K562 (cell line): ENCODE measurements at regions not wholly inside any gene's neighbourhood (a gene's known extent, or its start where the extent isn't known, plus 50 kb on each side); places are given as distances from the start of the nearest gene placed in this dataset.

Source experiments
- ATAC-seq: fragments of 200-7000 bp; cut with Tn5 transposase; 3 replicates; pipeline ENCODE4 v1.9.1; 2020; ENCODE audit warnings: moderate library complexity
- BruUV-seq: library from RNA; stranded (reverse); fragments of 400-500 nt; replicated peaks from 2 replicates; lab custom pipeline; 2021; lab: Mats Ljungman, UMichigan
- CTCF ChIA-PET: fragments of 300-600 bp; formaldehyde crosslinking; extraction: SDS; loops from one replicate; lab custom pipeline; 2021; ENCODE audit warnings: low intra/inter-chr PET ratio; lab: Yijun Ruan, JAX
- POLR2A ChIA-PET: fragments of 300-600, 350-650 bp; sonication (Branson Sonifier 250); formaldehyde crosslinking; extraction: SDS; loops from one replicate; lab custom pipeline; 2021; ENCODE audit warnings: antibody characterized with exemption, inconsistent platforms; lab: Yijun Ruan, JAX
- DNase-seq, 4 experiments: peaks; one replicate each; pipeline versions ENCODE4 v3.0.0 to v3.0.0-alpha.2; 2011 to 2018; ENCODE audit warnings: low spot score in 3 of 4, mixed read lengths in 3 of 4; ENCODE audit errors: extremely low read depth in 1 of 4
- FAIRE-seq: peaks from 2 replicates; lab custom pipeline; 2011; peaks lifted over from hg19 to GRCh38; lab: Jason Lieb, UNC
- H2AFZ ChIP-seq: 2 replicates; pipeline ENCODE4 v1.6.0; 2011; ENCODE audit warnings: low read depth, low read length, control low read depth, inconsistent platforms
- H3K27ac ChIP-seq: fragments of 200-600 bp; 3 replicates; pipeline ENCODE4 v1.8.0; 2011; ENCODE audit warnings: low read depth, mild to moderate bottlenecking, control low read depth, inconsistent platforms, low read length, moderate library complexity, mixed read lengths; ENCODE audit errors: extremely low read depth
- H3K27me3 ChIP-seq, 2 experiments: fragments of 300-600 bp in 1 of 2; 2 replicates in 1 of 2; 3 replicates in 1 of 2; pipeline versions ENCODE4 v1.6.0 to v1.8.0; 2011; ENCODE audit warnings: inconsistent platforms in 2 of 2, low read length in 2 of 2, mild to moderate bottlenecking in 1 of 2, mixed read lengths in 1 of 2, moderate library complexity in 1 of 2; ENCODE audit not compliant: control insufficient read depth in 2 of 2, insufficient read depth in 2 of 2
- H3K36me3 ChIP-seq: fragments of 300-600 bp; 3 replicates; pipeline ENCODE4 v1.8.0; 2011; ENCODE audit warnings: mild to moderate bottlenecking, low read length, inconsistent platforms; ENCODE audit not compliant: control insufficient read depth, insufficient read depth
- H3K4me1 ChIP-seq, 2 experiments: fragments of 200-600 bp in 1 of 2; replicated peaks in 1 of 2; 2 replicates in 1 of 2; 3 replicates in 1 of 2; pipeline versions ENCODE4 v1.5.1 to v1.8.0; 2011; ENCODE audit warnings: inconsistent platforms in 2 of 2, low read length in 2 of 2, mild to moderate bottlenecking in 1 of 2, mixed read lengths in 1 of 2, moderate library complexity in 1 of 2; ENCODE audit not compliant: control insufficient read depth in 2 of 2, insufficient read depth in 2 of 2
- H3K4me2 ChIP-seq: 2 replicates; pipeline ENCODE4 v1.6.1; 2011; ENCODE audit warnings: low read length, control low read depth, inconsistent platforms, mixed read lengths; ENCODE audit not compliant: insufficient read depth
- H3K4me3 ChIP-seq: fragments of 200-600 bp; sonication (generic), shearing (Covaris generic); 2 replicates; pipeline ENCODE4 v1.5.1; 2016; ENCODE audit warnings: control low read depth, inconsistent platforms
- H3K79me2 ChIP-seq: fragments of 200-600 bp; 3 replicates; pipeline ENCODE4 v1.8.0; 2011; ENCODE audit warnings: low read length, inconsistent platforms; ENCODE audit not compliant: control insufficient read depth, insufficient read depth
- H3K9ac ChIP-seq, 2 experiments: 2 replicates each; pipeline versions ENCODE4 v1.6.0 to v1.6.1; 2011; ENCODE audit warnings: low read depth in 2 of 2, low read length in 2 of 2, control low read depth in 1 of 2, inconsistent platforms in 1 of 2, mild to moderate bottlenecking in 1 of 2, mixed read lengths in 1 of 2; ENCODE audit not compliant: insufficient read depth in 1 of 2
- H3K9me1 ChIP-seq: one replicate; pipeline ENCODE4 v1.6.0; 2011; ENCODE audit warnings: inconsistent platforms, mild to moderate bottlenecking, low read length, moderate library complexity; ENCODE audit not compliant: control insufficient read depth, insufficient read depth
- H3K9me3 ChIP-seq: replicated peaks from 2 replicates; pipeline ENCODE4 v1.5.1; 2011; ENCODE audit warnings: low read depth, low read length, inconsistent platforms; ENCODE audit not compliant: control insufficient read depth, insufficient read depth
- H4K20me1 ChIP-seq: replicated peaks from 2 replicates; pipeline ENCODE4 v1.6.1; 2011; ENCODE audit warnings: low read length, inconsistent platforms, mixed read lengths; ENCODE audit not compliant: control insufficient read depth, insufficient read depth
- ELF2 ChIP-seq: fragments of 250-450 bp; sonication (Bioruptor Pico); IDR thresholded peaks from 2 replicates; pipeline ENCODE4 v1.5.0; 2021; ENCODE audit warnings: mild to moderate bottlenecking
- EWSR1 ChIP-seq: fragments of 450-650 bp; IDR thresholded peaks from 2 replicates; pipeline ENCODE4 v1.6.1; 2018; ENCODE audit warnings: borderline replicate concordance, mild to moderate bottlenecking, low read depth, moderate library complexity; ENCODE audit not compliant: partially characterized antibody
- FOXM1 ChIP-seq, 2 experiments: fragments of 450-650 bp in 1 of 2; sonication (generic) in 1 of 2; formaldehyde crosslinking in 1 of 2; IDR thresholded peaks; 2 replicates each; pipeline versions ENCODE4 v1.6.1 to v1.9.0; 2017 to 2022; ENCODE audit warnings: low read depth in 2 of 2, mild to moderate bottlenecking in 2 of 2, missing genetic modification reagents in 1 of 2, moderate library complexity in 1 of 2
- LARP7 ChIP-seq: fragments of 450-650 bp; IDR thresholded peaks from 2 replicates; pipeline ENCODE4 v1.6.1; 2016
- SP2 ChIP-seq: IDR thresholded peaks from 2 replicates; pipeline ENCODE4 v1.6.1; 2011; ENCODE audit warnings: mild to moderate bottlenecking, low read depth, low read length, moderate library complexity; ENCODE audit not compliant: poor library complexity, severe bottlenecking; ENCODE audit errors: extremely low read depth
- ZNF146 ChIP-seq: IDR thresholded peaks from one replicate; pipeline ENCODE4 v1.6.1; 2018; ENCODE audit warnings: missing compliant biosample characterization; ENCODE audit not compliant: unreplicated experiment
- ZNF253 ChIP-seq: fragments of 250-450 bp; sonication (Bioruptor Pico); conservative IDR thresholded peaks from 2 replicates; pipeline ENCODE4 v1.6.1; 2021; ENCODE audit warnings: mild to moderate bottlenecking
- WGBS: fragments of 100-300 bp; shearing (Covaris generic); methylation state at CpG from one replicate; pipeline ENCODE4 v1.1.6; 2016; ENCODE audit warnings: low coverage, mixed read lengths; ENCODE audit not compliant: insufficient coverage; ENCODE audit errors: missing lambda C conversion rate; 5-methylcytosine and 5-hydroxymethylcytosine counted together
- in situ Hi-C: fragments of 300-500 bp; cut with MboI; formaldehyde crosslinking; loops from 4 replicates; pipeline ENCODE4 v1.15.0; 2018; ENCODE audit warnings: inconsistent platforms, mixed read lengths
- intact Hi-C: fragments of 100-400 bp; cut with micrococcal nuclease; formaldehyde crosslinking; loops from 2 replicates; pipeline ENCODE4 v1.14.2; 2022

GRCh38 chr9:107706701-107707427 is 217.3 kb upstream of the KLF4 start:
- ChIA-PET POLR2A (no interaction called here), CTCF (no interaction called here)
- no TSS peak for BruUV-seq
- Histone ChIP-seq H3K36me3 (no peaks in the 10 kb centered on the region), H4K20me1 (no peaks in the 10 kb centered on the region), H3K4me3 (no peak overlapping the region), H3K79me2 (no peaks in the 10 kb centered on the region), H3K27me3 (peaks cover 0 to 6% of the 10 kb centered on the region in 2 experiments; a peak in 3 of 5 replicates), H3K27ac (no peak overlapping the region), H3K9me3 (no peaks in the 10 kb centered on the region), H3K4me1 (peaks cover 0 to 22% of the 10 kb centered on the region in 2 experiments; a peak in 2 of 5 replicates), H3K9me1 (no peaks in the 10 kb centered on the region), H2AFZ (no peak overlapping the region), H3K9ac (no peak overlapping the region), H3K4me2 (no peak overlapping the region)
- in situ Hi-C loops: no loop called here
- 0% methylated on average over 2 of the region's 3 CpGs for WGBS
- FAIRE-seq (no peak), ATAC-seq (no peak), DNase-seq (no peak)
- TF ChIP-seq ZNF253 (no peak), EWSR1 (no peak), ELF2 (no peak), FOXM1 (IDR thresholded peaks at IDR 0.05; ENCODE audit: low read depth) (no peak), FOXM1 (CRISPR knock-in tag; IDR thresholded peaks at IDR 0.05; ENCODE audit: low read depth) (no peak), SP2 (no peak), LARP7 (no peak), ZNF146 (CRISPR knock-in tag) (no peak)
- intact Hi-C loops: no loop called here
